ENCODE measurements at regions not wholly inside any gene's neighbourhood (a gene's known extent, or its start where the extent isn't known, plus 50 kb on each side); places are given as distances from the start of the nearest gene placed in this dataset.
A peak's percentile ranks its signal among the peaks of the same experiment; 100 is the strongest.
"Not testable (repeated sequence)": the region's sequence is repeated elsewhere in the genome, so short reads cannot be mapped to it uniquely, and the experiment has no call there.

DNA sequence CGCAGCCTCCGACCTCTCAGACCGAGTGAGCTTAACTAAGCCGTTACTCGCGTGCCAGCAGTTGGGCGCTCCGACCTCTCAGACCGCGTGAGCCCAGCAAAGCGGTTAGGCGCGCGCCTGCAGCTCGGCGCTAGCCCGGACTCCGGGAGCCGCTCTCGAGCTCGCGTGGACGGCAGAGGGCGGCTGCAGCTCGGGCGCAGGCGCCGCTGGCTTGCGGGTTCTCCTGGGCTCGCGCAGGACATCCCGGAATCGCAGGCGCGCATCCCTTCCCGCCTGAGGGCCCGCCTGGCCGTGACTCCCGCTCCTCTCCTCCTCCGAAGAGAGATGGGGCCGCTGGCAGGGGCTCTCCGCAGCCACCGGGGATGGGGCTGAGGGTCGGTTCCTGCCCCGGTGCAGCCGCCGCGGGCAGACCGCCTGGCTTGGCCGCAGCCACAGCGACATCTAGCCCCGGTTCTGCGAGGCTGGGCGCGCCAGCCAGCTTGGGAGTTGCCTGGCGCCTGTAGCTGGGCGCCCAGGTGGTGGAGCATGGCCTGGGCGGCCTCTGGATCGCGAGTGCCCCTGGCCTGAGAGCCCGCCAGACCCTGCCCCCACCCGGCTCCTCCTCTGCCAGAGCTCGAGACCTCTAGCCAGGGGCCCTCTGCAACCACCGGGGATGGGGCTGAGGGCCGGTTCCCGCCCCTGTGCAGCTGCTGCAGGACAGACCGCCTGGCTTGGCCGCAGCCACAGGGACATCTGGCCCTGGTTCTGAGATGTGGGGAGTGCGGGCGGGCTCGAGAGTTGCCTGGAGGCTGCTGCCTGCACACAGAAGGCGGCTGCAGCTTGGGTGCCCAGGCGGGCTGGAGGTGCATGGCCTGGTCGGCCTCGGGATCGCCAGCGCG, 85.7 kb upstream of the CCDC180 start:
- H3K9me3 Mint-ChIP-seq (ENCODE audit: low read depth); H3K36me3 Mint-ChIP-seq (ENCODE audit: insufficient read depth); H3K4me1 Mint-ChIP-seq (ENCODE audit: low read depth): not testable (repeated sequence)
- DNase-seq (ENCODE audit: low spot score, unreplicated experiment), result peak; percentile 50
- H3K27me3 Mint-ChIP-seq, result peaks cover 66% of the 10 kb centered on the region
- peak overlapping the region; percentile 68 for H3K4me3 Mint-ChIP-seq (ENCODE audit: low read depth)
- TF ChIP-seq CTCF (IDR thresholded peaks at IDR 0.05; ENCODE audit: unreplicated experiment), result peak; percentile 31
- peak overlapping the region; percentile 52 for H3K27ac Mint-ChIP-seq

DNA sequence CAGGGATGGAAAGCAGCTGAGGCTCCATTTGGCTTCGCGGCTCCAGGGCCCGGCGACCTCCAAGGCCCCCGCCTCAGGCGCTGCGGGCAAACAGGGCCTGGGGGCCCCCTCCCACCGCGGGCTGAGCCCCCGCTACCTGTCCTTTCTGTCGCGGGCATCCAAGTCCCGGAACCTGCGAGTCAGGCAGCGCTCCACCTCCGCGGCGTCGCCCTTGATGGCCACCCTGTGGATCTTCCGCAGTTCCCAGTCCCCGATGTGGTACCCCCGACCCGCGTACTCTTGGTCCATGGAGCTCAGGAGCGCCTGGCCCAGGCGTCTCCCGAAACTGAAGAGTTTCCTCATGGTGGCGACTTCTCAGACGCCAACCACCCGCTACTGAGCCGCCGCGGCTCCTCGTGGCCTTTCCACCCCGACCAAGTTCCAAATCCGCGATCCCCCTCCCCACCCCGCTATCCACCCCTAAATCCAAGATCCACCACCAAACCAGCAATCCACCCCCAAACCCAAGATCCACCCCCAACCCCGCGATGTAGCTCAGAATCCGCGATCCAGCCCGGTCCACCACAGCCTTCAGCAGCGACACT, 86.5 kb upstream of the CCDC180 start:
- no peak for TF ChIP-seq CTCF (IDR thresholded peaks at IDR 0.05; ENCODE audit: unreplicated experiment)
- peak overlapping the region; percentile 52 for H3K27ac Mint-ChIP-seq
- H3K9me3 Mint-ChIP-seq (ENCODE audit: low read depth), result no peaks in the 10 kb centered on the region
- no peak for DNase-seq (ENCODE audit: low spot score, unreplicated experiment)
- peaks cover 6% of the 10 kb centered on the region for H3K4me1 Mint-ChIP-seq (ENCODE audit: low read depth)
- H3K27me3 Mint-ChIP-seq, result peaks cover 73% of the 10 kb centered on the region
- H3K4me3 Mint-ChIP-seq (ENCODE audit: low read depth), result peak overlapping the region; percentile 68
- H3K36me3 Mint-ChIP-seq (ENCODE audit: insufficient read depth), result no peaks in the 10 kb centered on the region

- H3K9me3 Mint-ChIP-seq (ENCODE audit: low read depth); DNase-seq (ENCODE audit: low spot score, unreplicated experiment); H3K4me1 Mint-ChIP-seq (ENCODE audit: low read depth); H3K27ac Mint-ChIP-seq; H3K4me3 Mint-ChIP-seq (ENCODE audit: low read depth); H3K36me3 Mint-ChIP-seq (ENCODE audit: insufficient read depth): not testable (repeated sequence)
- H3K27me3 Mint-ChIP-seq, result peaks cover 75% of the 10 kb centered on the region
These were observed 87.1 kb upstream of the CCDC180 start for GRCh38 chr9:97220396-97220795.

GRCh38 chr9:97219443-97220140, 87.9 kb upstream of the CCDC180 start:
- not testable (repeated sequence) for H3K9me3 Mint-ChIP-seq (ENCODE audit: low read depth); DNase-seq (ENCODE audit: low spot score, unreplicated experiment); H3K27ac Mint-ChIP-seq; H3K4me1 Mint-ChIP-seq (ENCODE audit: low read depth); H3K4me3 Mint-ChIP-seq (ENCODE audit: low read depth); H3K36me3 Mint-ChIP-seq (ENCODE audit: insufficient read depth)
- H3K27me3 Mint-ChIP-seq, result peaks cover 83% of the 10 kb centered on the region

GRCh38 chr9:97215127-97215526, 92.3 kb upstream of the CCDC180 start:
- DNase-seq (ENCODE audit: low spot score, unreplicated experiment); H3K4me3 Mint-ChIP-seq (ENCODE audit: low read depth); H3K36me3 Mint-ChIP-seq (ENCODE audit: insufficient read depth); H3K27ac Mint-ChIP-seq; H3K9me3 Mint-ChIP-seq (ENCODE audit: low read depth); H3K4me1 Mint-ChIP-seq (ENCODE audit: low read depth): not testable (repeated sequence)
- H3K27me3 Mint-ChIP-seq, result peaks cover 62% of the 10 kb centered on the region

- not testable (repeated sequence) for H3K36me3 Mint-ChIP-seq (ENCODE audit: insufficient read depth); H3K27ac Mint-ChIP-seq; H3K4me1 Mint-ChIP-seq (ENCODE audit: low read depth); H3K9me3 Mint-ChIP-seq (ENCODE audit: low read depth); H3K4me3 Mint-ChIP-seq (ENCODE audit: low read depth); DNase-seq (ENCODE audit: low spot score, unreplicated experiment)
- peaks cover 57% of the 10 kb centered on the region for H3K27me3 Mint-ChIP-seq
These were observed 92.9 kb upstream of the CCDC180 start for GRCh38 chr9:97214556-97214955.

GRCh38 chr9:97199683-97200082, 107.8 kb upstream of the CCDC180 start:
- Mint-ChIP-seq H3K36me3 (ENCODE audit: insufficient read depth) (peaks cover 17% of the 10 kb centered on the region), H3K9me3 (ENCODE audit: low read depth) (peaks cover 16% of the 10 kb centered on the region)
- not testable (repeated sequence) for DNase-seq (ENCODE audit: low spot score, unreplicated experiment); H3K27me3 Mint-ChIP-seq; H3K4me3 Mint-ChIP-seq (ENCODE audit: low read depth); H3K4me1 Mint-ChIP-seq (ENCODE audit: low read depth); H3K27ac Mint-ChIP-seq

- Mint-ChIP-seq H3K27ac (peak overlapping the region; percentile 49), H3K4me1 (ENCODE audit: low read depth) (peaks cover 11% of the 10 kb centered on the region)
- H3K4me3 Mint-ChIP-seq (ENCODE audit: low read depth); DNase-seq (ENCODE audit: low spot score, unreplicated experiment); H3K27me3 Mint-ChIP-seq; H3K9me3 Mint-ChIP-seq (ENCODE audit: low read depth); H3K36me3 Mint-ChIP-seq (ENCODE audit: insufficient read depth): not testable (repeated sequence)
These were observed 113.7 kb upstream of the CCDC180 start for GRCh38 chr9:97193767-97194166.

Measured in progenitor cell of endocrine pancreas (in vitro differentiated cells).